HT1080 (cell line): ENCODE measurements at regions not wholly inside any gene's neighbourhood (a gene's known extent, or its start where the extent isn't known, plus 50 kb on each side); places are given as distances from the start of the nearest gene placed in this dataset.

ENCODE experiments used
- DNase-seq: peaks from one replicate; pipeline ENCODE4 v3.0.0-alpha.2; 2015; ENCODE audit warnings: low read depth

DNA sequence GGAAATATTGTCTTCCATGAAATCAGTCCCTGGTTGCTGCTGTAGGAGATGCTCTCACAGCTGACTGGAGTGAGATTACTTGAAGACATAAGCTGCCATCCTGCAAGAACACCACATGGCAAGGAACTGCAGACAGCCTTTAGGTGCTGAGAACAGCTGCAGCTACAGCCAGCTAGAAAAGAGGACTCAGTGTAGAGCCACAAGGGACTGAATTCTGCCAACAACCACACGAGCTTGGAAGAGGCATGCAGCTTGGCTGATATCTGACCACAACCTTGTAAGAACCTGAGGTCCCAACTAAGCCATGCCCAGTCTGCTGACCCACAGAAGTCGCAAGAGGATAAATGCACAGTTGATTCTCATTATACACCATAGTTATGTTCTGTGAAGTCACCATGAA, 181.8 kb upstream of the ARL4C start:
- peak; percentile 51 for DNase-seq

DNA sequence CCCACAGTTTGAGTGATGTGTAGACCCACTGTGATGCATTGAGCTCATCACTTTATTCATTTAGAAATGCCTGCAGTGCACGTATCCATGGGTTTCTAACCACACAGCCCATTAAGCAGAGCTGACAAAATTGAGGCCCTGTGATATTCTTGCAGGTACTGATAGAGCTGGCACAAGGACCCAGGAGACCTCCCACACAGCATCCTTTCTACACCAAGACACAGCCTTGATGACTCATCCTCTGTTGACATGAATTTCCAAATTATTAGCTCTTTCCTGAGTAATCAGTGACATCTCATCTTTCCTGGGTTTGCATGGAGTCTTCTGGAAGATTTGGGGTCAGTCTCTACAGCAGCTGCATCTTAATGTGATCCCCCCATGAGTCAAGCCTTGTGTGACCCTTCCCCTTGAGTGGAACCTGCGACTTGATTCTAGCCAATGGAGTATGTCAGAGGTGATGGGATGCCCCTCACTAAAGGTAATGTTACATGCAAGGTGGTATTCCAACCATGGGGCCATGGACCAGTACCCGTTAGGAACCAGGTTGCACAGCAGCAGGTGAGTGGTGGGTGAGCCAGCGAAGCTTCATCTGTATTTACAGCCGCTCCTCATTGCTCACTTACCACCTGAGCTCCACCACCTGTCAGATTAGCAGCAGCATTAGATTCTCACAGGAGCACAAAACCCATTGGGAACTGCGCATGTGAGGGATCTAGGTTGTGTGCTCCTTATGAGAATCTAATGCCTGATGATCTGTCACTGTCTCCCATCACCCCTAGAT, 181.1 kb upstream of the ARL4C start:
- DNase-seq: peak; percentile 42

DNA sequence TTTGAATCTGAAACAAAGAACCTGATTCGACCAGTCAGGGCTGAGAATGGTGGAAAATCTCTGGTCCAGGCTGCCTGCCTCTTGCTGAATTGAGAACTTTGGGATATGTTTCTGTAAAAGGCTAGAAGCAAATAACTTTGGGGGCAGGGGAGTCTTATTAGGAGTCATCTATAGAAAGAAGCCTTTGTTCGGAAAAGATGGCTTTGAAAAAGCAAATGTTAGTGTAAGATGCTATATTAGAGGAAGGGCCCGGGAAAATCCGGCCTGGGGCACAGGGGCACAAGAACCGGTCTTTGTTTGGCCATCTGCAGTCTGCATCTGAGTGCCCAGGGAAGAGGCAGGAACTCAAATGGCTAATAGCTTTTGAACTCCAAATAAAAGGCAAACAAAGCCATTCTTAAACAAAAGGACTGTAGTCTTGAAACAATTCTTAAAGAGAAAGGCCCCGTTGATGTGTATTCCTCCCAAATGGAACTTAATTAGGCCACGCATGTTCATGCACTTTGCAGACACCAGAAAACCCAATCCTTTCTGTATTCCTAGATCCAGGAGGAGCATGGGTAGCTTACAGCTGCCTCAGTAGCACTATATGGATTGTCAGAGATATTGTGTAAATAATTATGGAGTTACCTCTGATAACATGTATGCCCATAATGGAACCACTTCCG, 180.0 kb upstream of the ARL4C start:
- no peak for DNase-seq

DNA sequence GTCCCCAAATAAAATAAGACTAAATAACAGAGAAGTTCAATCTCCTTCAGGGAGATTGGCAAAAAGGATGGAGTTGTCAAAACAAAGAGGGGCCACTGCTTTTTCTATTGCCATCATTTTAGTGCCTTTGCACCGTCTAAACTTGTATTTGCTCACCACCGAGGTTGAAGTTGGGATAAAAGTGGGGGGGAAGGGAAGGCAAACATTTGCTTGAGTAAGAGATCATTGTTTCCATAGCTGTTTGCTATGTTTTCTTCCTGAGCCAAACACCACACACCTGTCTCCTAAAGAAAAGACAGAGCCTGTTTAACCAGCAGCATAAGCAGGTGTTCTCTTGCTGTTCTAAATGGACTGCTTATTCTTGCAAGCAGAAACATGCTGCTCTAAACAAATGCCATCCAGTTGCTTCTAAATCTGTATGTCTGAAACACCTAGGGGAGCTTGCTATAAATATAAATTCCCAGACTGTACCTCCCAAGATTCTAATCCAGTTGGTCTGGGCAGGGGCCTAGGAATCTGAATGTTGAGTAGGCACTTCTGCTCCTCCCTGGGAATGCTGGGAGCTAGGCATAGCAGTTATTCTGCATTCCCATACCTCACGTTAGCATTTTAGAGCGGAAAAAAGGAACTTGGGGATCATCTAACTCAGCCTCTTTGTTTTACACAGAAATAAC, 179.4 kb upstream of the ARL4C start:
- DNase-seq: no peak

DNA sequence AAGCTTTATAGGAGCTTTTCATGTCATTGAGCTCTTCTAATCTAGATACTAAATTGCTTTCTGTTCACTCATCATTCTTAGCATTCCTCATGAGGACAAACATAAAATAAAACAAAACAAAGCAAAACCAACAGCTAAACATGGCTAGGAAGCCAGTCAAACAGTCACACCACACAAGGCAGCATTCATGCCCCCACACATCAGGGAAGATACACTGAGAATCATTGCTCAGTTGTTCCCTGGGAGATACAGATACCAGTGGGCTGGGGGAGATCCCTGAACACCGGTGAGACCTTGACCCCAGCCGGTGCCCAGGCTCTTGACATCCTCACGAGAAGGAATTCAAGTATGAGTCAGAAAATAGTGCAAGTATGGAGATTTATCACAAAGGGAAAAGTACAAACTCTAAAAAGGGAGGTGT, 177.9 kb upstream of the ARL4C start:
- peak; percentile 41 for DNase-seq

DNA sequence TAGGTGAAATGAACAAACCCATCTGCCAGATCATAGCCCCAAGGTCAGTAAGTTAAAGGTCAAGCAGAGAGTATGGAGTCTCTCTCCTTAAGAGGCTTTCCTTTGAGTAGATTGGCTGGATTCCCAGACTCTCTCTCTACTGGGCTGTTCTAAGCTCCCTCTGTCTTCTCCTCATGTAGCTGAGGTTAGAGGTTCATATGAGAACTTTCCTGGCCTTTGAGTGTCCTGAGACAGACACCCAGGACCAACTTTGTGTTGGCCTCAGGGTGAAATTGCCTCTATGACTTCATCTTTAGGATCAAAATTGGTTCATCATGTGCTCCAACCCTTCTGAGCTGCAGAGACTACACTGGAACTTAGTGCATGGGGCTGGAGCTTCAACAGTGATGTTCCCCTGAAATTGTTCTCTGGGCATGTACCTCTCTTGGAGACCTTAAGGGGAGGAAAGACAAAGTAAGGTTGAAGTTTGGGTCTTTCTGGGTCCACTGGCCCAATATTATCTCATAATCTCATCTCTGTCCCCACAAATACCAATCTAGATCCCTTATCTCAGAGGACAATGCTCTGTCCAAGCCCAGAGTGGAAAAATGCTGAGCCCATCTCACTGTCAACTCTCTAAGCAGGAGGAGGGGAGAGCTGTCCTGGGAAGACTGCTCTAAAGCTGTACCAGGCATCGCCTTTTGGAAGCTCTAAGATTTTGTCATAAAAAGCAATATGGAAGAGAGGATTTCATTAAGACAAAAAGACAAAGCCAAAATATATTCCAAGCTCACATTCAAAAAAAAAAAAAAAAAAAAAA, 177.3 kb upstream of the ARL4C start:
- no peak for DNase-seq

DNA sequence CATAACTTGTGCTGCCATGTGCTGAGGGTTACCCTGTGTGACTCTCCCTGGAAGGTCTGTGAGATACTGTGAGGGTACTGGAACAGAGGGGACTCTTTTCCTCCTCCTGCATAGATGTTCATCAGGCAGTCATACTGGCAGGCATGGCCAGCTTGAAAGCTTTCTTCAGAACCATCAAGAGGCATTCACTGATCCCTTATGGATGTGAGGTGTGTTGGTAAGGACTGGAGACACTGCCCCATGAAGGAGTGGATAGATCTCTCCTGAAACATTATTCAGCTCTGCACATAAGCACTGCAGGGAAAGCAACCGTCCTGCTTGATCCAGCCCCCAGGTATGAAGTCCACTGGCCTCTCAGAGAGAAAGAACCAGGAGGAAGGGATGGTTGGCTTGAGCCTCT, 176.6 kb upstream of the ARL4C start:
- no peak for DNase-seq

DNA sequence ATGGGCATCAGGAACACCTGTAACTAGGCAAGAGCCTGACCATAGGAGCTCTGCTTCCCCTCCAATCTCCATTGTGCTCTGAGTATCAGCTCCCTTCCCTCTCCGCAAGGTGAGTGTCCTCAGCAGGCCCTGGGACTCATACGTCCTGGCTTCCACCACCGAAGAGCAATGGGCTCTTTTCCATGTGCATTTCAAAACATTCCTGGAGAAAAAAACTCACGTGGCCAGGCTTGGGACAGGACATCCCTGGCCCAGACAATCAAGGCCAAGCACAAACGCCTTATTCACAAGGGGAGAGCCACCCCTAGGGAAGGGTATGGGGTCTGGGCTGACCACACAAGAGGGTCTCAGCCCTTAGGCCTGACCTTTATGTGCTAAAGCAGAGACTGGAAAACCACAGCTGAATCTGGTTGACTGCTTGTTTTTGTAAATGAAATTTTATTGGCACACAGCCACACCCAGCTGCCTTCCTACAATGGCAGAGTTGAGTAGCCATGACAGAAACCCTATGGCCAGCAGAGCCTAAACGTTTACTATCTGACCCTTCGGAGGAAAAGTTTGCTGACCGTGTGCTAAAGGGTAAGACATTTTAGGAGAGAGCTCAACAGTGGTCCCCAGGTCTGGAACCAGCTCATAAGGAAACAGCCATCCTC, 175.7 kb upstream of the ARL4C start:
- DNase-seq: no peak

DNA sequence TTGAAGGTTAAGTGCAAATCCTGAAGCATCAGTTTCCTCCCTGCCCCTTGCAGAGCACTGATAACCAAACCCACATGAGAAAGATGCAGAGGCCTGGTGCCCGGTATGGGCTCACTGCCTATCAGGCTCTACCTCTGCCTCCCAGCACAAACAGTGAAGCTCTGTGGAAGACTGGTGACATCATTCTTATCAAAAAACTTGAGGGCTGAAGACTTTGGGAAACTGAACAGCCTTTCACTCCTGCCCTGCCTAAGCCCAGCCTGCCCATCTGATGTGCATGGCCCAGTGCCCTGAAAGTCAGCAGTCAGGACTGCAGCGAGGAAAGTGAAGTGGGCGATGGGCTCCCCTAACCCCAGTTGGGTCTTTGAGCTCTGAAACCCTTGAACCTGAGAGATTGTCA, 174.8 kb upstream of the ARL4C start:
- DNase-seq: no peak

DNA sequence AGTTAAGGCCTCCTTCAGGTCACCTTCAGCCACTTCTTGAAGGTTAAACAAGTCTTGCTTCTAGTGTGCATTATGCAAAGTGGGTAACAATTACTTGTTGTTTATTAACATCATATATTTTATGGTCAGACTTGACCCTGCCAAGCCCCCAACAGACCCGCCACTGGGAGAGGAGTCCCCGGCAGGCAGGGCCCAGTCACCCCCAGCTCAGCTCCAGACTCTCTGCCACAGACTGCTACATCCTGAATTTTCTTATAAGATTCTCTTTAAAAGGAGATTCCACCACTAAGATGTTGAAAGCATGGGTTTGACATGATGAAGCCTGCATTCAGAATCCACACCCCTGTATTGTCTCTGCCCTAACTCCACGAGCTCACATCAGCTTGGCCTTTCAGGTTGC, 174.3 kb upstream of the ARL4C start:
- no peak for DNase-seq

DNA sequence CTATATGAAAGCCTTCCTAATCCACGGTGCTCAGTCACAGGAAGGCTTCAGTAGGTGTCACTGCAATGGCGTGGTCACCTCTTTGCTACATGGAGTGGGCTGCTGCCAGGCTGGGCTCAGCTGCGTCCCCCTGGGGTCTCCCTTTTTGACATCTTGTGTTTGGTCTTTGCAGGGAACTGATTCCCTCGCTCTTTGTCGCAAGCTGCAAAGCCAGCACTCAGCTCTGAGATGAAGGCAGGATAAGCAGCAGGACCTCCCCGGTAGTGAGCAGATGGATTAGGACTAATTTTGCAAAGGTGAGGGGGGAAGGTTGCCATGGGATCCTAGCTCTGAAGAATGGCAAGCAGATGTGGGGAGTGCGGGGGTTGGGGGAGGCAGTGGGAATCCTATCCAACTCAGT, 173.9 kb upstream of the ARL4C start:
- no peak for DNase-seq

DNA sequence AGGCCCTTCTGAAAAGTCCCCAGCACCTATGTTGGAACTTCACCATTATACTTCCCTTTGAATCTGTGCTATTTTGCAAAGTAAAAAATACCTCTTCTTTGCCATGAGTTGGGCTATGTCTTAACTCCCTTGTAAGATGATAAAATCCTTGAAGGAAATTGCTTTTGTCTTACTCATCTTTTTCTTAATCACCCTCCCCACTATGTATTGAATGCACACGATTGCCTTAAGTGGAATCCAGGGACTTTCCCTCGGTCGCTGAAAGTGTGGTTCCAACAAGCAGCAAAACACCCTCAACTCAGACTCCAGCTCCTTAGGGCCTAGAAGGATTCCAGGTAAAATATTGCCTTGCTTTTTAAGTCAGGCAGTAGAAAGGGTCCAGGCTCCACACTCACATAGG, 173.2 kb upstream of the ARL4C start:
- DNase-seq: peak; percentile 81

DNA sequence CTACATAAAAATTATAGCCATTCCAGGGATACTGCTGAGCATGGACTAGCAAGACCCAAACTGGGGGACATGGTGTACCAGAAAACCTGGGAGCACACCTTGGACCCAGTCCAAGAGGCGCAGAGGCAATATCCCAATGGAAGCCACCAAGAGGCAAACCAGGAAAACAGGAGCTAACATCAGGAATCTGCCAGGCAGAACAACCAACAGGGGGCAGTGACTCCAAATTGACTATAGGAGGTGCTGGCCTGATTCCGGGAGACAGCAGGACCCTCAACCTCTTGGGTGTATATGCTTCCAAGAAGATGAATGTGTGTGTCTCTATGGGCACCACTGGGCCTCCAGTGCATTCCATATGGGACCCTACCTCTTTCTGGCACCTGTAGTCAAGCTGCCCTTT, 172.7 kb upstream of the ARL4C start:
- no peak for DNase-seq

DNA sequence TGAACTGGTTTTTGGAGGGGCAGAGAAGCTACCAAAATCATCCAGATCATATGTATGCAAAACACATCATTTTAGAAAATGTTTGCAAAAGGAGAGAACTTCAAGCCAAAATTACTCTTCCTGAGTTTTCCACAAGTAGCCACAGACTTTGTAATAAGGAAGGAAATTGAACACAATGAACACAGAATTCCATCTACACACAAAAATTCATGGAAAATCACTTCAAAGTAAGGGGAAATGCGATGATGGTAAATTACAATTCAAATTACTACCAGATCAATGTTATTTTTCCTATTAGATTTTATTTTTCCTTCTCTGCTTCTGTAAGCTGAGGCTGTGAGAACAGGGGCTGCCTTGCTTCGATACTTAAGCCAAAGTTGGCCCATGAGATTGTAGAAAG, 172.1 kb upstream of the ARL4C start:
- DNase-seq: no peak

DNA sequence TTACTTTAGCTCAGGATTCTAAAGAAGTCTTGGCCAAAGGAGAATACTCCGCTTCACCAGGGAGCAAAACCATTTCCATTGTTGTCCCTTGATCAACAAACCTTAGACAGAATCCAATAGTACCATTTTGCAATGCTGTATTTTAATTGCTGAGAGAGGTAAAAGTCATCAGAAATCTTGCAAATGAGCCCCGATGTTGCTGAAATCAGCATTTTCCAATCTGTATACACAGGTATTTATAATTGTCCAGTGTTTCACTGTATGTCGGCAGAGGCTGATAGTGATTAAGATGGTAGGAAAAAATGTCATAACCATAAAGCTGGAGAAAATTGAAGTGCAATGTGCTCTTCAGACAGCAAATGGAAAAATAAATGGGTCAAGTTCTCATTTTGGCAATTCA, 170.0 kb upstream of the ARL4C start:
- no peak for DNase-seq

DNA sequence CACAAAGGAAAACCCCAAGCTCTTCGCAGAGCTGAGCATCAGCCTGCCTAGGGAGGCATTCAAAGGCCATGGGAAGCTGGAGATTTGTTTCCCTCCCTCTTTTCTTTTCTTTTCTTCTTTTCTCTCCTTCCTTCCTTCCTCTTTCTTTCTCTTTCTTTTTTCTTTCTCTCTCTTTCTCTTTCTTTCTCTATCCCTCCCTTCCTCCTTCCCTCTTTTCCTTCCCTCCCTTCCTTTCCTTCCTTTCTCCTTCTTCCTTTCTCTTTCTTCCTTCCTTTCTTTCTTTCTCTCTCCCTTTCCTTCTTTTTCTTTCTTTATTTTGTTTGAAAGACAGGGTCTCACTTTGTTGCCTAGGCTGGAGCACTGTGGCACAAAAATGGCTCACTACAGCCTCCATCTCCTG, 168.4 kb upstream of the ARL4C start:
- no peak for DNase-seq

DNA sequence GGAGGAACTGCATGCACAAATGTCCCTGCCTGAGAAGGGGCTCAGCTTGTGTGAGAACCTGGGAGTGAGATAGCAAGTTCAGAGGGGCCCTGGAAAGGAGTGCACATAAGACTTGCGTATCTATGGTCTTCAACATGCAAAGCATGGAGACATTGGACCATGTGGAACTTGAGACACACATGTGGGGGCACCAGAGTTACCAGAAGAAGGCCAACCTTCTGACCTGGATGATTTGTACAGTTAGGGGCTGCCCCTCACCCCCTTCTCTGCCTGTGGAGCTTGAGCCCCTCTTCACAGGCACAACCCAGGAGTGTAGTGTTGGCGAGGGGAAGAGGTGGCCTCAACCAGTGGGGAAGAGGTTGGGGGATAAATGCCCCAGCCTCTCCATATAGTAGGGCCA, 165.0 kb upstream of the ARL4C start:
- no peak for DNase-seq

DNA sequence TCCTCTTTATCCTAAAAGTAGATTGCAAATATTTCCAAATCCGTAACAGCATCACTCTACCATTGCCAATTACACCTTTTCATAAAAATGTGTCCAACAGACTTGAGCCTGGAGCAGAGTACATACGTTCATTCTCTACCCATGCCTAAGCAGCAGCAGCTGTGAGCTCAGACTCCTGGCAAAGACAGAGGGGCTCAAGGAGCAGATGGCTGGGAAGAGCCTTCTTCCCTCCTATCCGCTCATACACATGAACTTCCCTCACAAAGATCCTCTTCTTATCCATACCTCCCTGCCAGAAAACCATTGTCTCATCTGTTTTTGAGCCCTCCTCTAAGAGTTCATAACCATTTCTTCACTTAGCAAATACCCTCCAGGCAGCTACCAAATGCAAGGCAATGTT, 164.3 kb upstream of the ARL4C start:
- no peak for DNase-seq

DNA sequence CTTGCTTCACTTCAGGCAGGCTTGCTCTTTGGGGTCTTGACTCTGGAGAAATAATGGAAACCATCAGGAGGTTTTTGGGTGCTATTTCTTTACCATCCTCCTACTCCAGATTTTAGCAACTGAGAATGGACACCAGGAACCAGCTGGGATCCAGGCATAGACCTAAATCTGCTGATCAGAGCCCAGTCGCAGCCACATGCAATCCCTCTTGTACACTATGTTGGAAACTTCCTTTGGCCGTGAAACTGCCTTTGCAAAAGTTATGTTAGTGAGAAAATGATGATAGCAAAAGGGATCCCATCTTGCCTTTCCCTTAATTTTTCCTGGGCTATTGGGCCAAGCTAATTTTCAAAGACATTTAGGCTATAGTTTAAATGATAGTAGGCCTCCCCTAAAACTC, 158.8 kb upstream of the ARL4C start:
- DNase-seq: no peak

DNA sequence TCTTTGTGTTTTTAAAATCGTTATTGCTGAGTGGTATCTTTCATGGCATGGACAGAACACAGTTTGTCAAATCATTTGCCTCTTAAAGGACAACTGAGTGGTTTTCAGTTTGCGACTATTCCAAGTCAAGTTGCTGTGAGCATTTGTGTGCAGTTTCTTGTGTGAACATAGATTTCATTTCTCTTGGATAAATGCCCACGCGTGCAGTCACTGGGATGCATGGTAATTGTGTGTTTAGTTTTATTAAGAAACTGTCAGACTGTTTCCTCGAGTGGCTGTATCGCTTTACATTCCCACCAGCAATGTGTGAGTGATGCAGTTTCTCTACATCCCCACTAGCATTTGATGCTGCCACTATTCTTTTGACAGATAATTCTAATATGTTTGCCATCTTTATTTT, 154.0 kb upstream of the ARL4C start:
- no peak for DNase-seq

DNA sequence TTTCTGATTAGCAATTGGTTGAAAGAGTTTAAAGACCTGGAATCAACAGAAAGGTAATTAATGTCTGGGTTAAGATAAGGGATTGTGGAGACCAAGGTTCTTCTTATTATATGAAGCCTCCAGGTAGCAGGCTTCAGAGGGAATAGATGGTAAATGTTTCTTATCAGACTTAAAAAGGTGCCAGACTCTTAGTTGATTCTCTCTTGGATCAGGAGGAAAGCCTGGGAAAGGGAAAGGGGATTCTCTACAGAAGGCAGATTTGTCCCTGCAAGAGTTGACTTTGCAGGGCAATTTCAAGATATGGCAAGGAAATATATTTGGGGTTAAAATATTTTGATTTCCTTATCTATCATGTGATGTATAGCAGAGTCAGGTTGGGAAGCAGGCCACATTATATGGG, 153.1 kb upstream of the ARL4C start:
- no peak for DNase-seq
